ENCODE measurements at regions not wholly inside any gene's neighbourhood (a gene's known extent, or its start where the extent isn't known, plus 50 kb on each side); places are given as distances from the start of the nearest gene placed in this dataset.
"Not testable (repeated sequence)": the region's sequence is repeated elsewhere in the genome, so short reads cannot be mapped to it uniquely, and the experiment has no call there.

DNA sequence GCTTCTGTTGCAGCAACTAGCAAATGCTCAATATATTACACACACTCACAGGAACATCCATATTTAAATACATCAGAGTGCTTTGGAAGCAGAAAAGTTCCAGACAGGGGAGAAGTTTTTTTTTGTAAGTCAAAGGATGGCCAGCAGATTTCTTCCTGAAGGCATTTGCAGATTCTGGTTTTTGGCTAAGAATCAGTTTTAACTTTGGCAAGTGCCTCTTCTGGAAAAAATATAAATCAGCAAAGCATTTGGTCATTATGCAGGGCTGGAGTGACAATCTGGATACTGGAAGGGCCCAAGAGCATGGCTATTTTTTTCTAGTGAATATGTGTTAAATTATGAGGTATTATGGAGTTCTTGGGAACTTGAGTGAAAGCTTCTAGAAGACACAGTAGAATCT lies 495.3 kb upstream of the ARPP21 start:
- no peak for DNase-seq (ENCODE audit: low spot score)

DNA sequence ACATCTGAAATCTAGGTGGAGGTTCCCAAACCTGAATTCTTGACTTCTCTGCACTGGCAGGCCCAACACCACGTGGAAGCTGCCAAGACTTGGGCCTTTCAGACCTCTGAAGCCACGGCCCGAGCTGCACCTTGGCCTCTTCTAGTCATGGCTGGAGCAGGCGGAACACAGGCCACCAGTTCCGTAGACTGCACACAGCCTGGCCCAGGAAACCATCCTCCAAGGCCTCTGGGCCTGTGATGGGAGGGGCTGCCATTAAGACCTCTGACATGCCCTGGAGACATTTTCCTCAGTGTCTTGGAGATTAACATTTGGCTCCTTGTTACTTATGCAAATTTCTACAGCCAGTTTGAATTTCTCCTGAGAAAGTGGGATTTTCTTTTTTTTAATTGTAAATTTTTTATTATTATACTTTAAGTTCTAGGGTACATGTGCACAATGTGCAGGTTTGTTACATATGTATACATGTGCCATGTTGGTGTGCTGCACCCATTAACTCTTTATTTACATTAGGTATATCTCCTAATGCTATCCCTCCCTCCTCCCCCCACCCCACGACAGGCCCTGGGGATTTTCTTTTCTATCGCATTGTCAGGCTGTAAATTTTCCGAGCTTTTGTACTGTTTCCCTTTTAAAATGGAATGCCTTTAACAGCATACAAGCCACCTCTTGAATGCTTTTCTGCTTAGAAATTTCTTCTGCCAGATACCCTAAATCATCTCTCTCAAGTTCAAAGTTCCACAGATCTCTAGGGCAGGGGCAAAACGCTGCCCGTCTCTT lies 492.9 kb upstream of the ARPP21 start:
- DNase-seq (ENCODE audit: low spot score), result not testable (repeated sequence)

DNA sequence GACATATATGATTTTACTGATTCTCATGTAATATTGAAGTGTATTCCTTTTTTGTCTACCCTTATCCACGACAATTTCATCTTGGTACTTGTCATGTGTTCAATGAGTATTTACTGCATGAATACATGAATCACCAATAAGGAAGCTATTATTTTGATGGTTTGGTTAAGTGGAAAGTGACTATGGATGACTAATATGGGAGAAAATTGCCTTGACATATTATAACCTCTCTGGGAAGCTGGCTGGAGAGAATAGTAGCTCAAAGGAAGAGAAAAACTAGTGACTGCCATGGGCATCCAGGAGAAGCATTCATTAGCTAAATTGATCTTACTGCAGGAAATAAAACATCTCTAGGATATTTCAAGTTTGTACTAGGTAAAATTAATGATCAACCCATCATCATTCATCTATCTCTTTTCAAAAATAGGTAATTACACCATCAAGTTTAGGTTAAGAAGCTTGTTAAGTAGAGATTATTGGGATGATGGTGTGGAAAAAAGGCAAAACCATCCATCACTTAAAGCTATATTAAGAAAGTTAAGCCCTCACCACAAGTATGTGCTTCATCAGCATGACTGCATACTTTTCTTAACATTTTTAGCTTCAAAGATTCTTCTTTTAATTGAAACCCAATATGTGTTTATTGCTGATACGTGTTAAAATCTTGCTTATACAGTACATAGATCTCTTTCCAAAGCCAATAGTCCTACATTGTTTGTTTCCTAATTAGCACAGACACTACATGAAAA lies 455.2 kb upstream of the ARPP21 start:
- no peak for DNase-seq (ENCODE audit: low spot score)

DNA sequence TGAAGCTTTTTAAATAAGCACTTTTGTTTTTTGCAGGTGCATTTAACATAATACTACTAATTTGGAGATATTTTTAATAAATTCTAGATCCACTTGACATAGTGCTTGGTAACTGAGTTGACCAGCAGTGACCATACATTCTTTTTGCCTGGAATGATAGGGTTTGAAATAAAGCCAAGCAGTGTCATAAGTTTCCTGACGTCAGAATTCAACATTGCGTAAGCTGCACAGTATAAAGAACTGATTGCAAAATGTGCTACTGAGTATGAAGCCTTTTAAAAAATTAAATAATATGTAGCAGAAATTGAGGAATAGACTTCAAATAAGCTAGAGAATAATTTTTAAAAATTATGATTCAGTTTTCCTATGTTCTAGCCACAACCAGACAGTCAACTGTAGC lies 454.6 kb upstream of the ARPP21 start:
- no peak for DNase-seq (ENCODE audit: low spot score)

DNA sequence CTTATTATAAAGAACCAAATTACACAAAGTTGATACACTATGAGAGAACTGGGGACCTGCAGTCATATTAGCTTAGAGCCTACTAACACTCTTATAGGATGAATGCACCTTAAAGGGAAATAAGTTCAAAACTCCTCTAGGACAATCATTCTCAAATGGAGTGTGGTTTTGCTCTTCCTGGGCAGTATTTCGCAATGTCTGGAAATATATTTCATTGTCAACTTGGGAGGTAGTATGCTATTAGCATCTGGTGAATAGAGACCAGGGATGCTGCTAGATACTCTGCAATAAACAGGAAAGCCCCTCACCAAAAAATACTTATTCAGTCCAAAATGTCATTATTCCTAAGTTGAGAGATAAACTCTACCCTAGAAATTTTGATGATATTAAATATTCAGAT lies 451.4 kb upstream of the ARPP21 start:
- no peak for DNase-seq (ENCODE audit: low spot score)

DNA sequence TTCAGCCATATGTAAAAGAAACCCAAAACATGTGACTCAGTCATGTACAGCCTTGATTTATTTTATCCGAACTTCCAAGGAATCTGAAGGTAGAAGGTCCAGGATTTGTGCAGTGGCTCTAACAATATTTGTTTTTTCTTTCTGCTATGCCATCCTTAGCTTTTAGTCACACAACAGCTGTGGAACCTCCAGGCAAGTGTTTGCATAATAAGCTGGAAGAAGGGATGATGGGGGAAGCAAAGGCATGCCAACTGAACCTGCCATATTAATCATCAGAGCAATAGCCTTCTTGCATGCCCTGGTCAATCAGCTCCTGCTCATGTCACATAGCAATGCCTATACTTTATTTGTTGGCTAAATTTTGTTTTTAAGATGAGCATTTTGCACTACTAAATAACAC lies 444.7 kb upstream of the ARPP21 start:
- no peak for DNase-seq (ENCODE audit: low spot score)

DNA sequence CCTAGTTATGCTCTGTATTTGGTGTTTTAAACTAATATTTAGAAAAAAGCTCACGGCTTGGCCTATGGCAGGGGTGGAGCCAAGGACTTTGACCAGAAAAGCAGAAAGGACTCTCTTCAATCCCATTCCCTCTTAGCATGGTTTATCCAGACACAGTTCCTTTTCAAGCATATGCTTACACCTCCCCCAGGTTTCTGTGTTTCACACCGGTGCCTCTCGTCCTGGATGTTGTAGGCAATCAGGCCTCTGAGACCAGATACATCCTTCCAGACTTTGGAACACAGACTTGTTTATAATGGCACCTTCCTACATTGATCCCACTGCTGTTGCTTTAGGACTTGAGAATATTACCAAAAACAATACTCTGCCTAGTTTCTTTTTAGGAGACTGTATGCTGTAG lies 440.5 kb upstream of the ARPP21 start:
- no peak for DNase-seq (ENCODE audit: low spot score)

DNA sequence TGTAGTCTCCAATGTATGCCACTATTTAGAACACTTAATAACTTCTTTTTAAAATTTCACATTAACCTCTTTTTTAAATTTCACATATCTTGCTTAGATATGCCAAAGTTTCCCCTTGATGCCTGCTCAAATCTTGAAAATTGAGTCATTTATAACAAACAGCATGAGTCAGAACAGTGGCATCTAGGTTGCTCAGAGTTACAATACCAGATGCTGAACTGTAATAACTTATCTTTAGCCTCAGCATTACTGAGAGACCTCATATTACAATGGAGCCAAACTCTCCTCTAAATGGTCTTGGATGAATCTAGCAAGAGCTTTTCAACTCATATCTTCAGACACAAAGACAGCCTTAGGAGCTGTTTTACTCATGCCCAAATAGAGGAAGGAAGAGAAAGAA lies 439.3 kb upstream of the ARPP21 start:
- DNase-seq (ENCODE audit: low spot score), result no peak

DNA sequence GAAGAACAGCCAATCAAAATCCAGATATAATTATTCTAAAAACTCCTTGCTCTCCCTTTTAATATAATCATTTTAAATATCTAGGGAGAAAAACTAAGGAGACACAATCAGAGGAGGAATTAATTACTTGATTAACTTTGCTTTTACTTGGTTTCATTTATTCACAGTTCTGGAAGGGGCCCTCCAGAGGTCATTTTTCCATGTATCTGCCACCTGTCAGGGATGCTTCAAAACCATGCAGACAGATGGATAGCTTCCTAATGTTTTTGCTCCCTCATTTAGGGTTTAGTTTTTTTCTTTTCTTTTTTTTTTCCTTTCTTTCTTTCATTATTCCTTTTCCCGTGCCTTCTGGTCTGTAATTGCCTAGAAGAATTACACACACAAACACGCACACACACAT lies 438.1 kb upstream of the ARPP21 start:
- no peak for DNase-seq (ENCODE audit: low spot score)

DNA sequence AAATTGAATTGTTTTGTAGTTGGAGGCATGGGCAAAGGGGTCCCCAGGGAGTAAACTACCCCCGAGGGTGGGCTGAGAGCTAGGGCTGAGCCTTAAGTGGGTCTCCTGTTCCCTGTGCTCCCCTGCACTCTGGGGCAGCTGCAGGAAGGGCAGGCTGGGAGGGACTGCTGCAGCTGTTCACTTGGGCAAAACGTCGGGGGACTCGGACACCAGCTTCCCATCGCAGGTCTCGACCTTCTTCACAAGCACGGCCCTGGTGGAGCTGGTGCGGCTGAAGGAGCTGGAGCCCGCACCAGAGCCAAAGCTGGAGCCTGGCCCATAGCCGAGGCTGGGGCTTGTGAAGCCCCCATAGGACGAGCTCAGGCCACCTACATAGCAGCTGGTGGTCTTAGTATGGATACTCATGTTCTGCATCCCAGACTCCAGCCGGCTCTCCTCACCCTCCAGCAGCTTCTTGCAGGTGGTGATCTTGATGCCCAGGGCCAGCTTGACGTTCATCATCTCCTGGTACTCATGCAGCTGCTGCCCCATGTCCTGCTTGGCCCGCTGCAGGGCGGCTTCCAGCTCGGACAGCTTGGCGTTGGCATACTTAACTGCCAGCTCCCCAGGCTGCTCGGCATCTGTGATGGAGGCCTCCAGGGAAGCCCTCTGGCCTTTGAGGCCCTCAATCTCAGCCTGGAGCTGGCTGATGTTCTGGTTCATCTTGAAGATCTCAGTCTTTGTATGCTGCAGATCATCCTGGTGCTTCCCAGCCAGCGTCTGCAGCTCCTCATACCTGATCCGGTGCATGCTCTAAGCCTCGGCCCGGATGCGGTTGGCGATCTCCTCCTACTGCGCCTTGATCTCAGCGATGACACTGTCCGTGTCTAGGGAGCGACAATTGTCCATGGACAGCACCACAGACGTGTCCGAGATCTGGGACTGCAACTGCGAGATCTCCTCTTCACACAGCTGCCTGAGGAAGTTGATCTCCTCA lies 423.5 kb upstream of the ARPP21 start:
- DNase-seq (ENCODE audit: low spot score), result no peak

DNA sequence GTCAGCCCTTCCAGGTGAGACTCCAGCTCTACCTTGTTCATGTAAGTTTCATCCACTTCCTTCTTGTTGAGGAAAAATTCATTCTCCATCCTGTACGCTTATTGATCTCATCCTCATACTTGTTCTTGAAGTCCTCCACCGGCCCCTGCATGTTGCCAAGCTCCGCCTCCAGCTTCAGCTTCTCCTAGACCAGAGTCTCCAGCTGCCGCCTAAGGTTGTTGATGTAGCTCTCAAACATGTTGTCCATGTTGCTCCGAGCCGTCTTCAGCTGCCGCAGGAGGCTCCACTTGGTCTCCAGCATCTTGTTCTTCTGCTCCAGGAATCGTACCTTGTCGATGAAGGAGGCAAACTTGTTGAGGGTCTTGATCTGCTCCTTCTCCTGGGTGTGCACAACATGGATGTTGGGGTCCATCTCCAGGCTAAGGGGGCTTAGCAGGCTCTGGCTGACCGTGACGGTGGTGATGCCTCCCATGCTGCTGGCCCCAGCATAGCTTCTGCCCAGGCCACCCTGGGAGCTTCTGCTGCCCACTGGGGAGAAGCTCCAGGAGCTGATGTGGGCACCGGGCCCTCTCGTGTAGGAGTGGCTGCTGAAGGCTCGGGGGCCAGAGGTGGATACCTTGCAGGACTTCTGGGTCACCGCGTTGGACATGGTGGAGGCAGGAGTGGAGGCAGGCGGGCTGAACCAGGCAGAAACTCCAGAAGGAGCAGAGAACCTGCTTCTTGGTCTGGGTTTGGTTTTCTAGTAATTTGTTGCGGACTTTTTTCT lies 422.6 kb upstream of the ARPP21 start:
- no peak for DNase-seq (ENCODE audit: low spot score)

DNA sequence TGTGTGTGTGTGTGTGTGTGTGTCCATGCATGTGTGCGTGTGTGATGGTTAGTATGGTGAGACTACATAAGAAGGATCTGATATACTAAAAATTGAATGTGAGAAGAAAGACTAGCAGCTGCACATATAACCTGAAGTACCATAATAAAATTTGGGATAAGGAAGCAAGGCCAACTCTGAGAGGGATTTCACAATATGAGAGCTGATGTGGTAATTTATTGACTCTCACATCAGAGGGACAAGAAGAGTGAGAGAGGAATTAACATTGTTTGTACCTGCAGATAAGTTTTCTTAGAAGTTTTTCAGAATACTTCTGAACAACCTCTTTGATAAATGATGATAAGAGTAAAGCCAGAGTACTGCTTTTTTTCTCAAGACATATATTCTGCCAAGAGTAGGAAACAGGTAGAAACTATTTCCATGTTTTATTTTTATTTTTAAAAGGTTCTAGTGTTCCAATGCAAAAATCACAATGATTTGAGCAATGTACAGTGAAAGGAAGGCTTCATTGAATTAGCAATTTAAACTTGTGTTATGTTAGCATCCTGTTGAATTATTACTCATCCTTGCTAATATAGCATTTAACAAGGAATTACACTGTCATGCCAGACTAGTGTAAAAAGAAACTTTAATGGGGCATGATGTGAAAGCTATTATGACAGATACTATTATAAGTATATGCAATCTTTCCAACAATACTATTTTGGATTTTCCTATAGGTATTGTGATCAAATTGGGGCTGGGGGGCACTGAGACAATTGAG lies 415.5 kb upstream of the ARPP21 start:
- DNase-seq (ENCODE audit: low spot score), result no peak

DNA sequence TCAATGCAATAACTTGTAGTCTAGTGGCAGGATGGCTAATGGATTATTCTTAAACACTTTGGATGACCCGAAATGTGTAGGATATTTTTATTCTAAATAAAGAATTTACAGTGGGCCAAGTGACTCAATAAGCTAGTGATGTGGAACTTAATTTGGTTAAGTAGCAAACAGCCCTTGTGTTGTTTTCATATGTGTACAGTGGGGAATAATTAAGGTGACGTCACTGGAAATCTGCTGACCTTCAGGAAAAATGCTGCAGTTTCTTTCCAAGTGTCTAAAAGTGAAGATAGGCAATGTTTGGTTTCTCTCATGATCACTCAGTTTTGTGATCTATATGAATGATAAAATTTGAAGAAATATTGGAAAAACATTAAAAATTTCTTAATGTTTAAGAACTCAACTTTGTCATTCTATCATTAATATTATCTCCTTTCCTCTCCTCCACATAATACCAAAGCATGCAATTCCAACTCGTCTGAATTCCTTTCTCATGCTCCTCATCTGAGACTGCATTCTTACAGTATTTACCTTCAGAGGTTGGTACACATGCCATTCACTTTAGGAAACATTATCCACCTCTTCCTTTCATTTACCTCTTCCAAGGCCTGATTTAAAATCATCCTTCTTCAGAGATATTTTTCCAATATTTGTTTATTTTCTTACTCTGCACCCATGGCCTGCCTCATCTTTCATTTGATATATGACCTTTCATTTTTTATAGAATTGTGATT lies 414.6 kb upstream of the ARPP21 start:
- no peak for DNase-seq (ENCODE audit: low spot score)

DNA sequence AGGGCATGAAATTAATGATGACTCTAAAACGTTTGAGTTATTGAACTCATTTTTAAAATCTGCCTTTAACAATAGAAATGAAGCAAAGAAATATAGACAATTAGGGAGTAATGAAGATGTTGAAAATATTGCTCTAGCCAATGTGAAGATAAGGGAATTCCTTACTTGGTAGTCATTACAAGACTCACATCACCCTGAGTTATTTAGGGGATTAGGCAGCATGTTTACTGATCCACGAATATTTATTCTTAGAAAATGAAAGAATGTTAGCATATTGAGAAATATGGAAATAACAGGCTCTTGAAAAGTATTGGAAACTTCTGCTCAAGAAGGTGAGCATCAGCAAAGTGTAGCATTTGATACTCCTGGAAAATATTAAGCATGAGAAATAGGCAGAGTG lies 398.1 kb upstream of the ARPP21 start:
- no peak for DNase-seq (ENCODE audit: low spot score)

DNA sequence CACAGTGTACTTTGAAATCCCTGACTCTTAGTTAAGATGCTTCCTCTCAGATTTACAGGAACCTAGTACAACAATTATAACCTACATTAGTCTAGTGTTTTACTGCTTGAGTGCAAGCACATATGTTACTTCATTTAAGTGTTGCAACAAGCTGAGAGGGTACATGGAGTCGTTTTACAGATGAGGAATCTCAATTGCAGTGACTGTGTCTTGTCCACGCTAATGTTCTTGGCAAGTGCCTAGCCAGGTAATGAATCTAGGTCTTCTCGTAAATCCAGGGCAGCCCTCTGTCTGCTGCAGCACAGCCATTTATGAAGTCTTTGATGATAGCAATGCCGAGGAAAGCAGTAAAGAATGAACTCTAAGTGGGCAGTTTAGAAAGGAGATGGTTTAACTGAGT lies 384.4 kb upstream of the ARPP21 start:
- no peak for DNase-seq (ENCODE audit: low spot score)

DNA sequence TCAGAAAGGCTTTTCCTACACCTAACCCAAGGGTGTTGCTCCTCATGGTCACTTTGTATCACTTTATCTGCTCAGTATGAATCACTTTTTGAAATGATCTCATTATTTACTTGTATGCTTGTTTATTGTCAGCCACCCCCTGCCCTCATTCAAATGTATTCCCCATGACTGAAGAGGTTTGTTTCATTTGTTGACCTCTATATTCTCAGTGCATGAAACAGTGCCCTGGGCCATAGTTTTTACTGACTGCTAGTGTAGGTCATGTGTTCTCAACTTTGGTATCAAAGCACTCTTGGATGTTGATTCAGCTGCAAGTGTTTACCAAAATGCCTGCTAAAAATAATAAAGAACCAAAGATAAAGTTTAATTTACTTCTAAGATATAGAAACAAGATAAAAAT lies 381.7 kb upstream of the ARPP21 start:
- no peak for DNase-seq (ENCODE audit: low spot score)

DNA sequence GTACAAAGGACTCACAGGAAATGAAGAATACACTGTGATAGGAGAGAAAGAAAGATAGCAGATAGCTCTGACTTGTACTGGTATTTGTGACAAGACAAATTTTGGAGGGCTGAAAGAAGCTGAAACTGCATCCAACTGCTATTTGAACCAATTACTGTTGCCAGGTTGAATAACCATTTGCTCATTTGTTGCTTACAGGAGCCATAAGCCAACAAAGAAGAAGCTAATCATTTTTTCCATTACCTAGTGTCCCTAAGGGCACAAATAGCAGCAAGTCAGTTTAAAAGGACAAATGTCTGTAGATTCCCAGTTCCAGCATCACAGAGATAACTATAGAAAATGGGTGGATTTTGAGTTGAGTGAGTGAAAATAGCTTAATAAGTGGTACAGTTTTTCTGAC lies 376.9 kb upstream of the ARPP21 start:
- DNase-seq (ENCODE audit: low spot score), result no peak

DNA sequence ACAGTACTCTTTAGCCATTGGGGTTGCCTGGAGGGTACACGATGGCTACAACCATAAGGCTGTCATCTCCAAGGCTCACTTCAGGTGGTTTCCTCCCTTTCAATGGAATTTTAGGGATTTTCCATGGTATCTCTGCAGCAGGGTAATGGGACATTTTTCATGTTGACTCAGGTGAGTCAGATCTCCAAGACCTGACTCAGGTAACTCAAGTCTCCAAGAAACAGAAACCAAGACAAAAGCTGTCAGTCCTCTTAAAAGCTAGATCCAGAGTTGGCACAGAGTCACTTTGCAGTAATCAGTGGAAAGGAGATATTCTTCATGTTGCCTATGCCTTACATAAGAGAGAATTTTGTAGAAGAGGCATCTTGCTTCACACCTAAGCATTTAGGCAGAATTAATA lies 375.8 kb upstream of the ARPP21 start:
- DNase-seq (ENCODE audit: low spot score), result no peak

DNA sequence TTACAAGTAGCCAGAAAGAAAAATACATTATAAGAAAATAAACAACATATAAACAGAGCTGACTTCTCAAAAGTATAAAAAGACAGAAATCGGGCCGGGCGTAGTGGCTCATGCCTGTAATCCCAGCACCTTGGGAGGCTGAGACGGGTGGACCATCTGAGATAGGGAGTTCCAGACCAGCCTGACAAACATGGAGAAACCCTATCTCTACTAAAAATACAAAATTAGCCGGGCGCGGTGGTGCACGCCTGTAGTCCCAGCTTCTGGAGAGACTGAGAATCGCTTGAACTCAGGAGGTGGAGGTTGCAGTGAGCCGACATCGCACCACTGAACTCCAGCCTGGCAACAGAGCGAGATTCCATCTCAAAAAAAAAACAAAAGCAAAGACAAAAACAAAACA lies 373.3 kb upstream of the ARPP21 start:
- not testable (repeated sequence) for DNase-seq (ENCODE audit: low spot score)

DNA sequence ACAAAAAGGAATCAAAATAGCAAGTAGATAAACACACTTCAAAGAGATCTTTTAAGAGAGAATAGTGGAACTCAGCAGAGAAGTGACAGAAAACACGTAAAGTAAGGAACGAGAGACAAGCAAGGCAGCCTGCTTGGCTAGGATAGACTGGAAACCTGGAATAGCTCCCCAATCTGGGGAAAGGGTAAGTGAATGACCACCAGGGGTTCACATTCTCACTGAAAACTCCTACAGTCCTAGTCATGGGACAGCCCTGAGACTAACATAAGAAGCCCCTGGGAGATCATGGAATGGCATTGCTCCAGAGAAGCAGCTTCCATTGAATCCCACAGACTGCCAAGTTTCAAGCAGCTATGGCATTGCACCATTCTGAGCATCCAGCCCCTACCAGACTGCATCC lies 363.6 kb upstream of the ARPP21 start:
- DNase-seq (ENCODE audit: low spot score), result no peak

Data from NAMALWA (cell line).